HEK293 (cell line): ENCODE measurements at regions not wholly inside any gene's neighbourhood (a gene's known extent, or its start where the extent isn't known, plus 50 kb on each side); places are given as distances from the start of the nearest gene placed in this dataset.

Experiments used
- ZNF184 ChIP-seq: fragments of 450-650 bp; IDR thresholded peaks from 2 replicates; pipeline ENCODE4 v1.5.1; 2018; ENCODE audit warnings: missing biosample characterization, mild to moderate bottlenecking, missing genetic modification characterization
- ZNF266 ChIP-seq: fragments of 450-650 bp; formaldehyde crosslinking; IDR thresholded peaks from 2 replicates; pipeline ENCODE4 v1.5.1; 2016; ENCODE audit warnings: missing biosample characterization, missing genetic modification characterization, low read depth
- ZNF629 ChIP-seq: fragments of 450-650 bp; formaldehyde crosslinking; IDR thresholded peaks from 2 replicates; pipeline ENCODE4 v1.5.1; 2017; ENCODE audit warnings: missing biosample characterization, missing genetic modification characterization
- ZNF776 ChIP-seq: fragments of 450-650 bp; formaldehyde crosslinking; IDR thresholded peaks from 2 replicates; pipeline ENCODE4 v1.5.0; 2017; ENCODE audit warnings: missing biosample characterization, missing genetic modification characterization, borderline replicate concordance
- TF ChIP-seq, protein P1 (sequence below): fragments of 450-650 bp; formaldehyde crosslinking; IDR thresholded peaks from 2 replicates; pipeline ENCODE4 v1.5.1; 2016; ENCODE audit warnings: missing biosample characterization, missing genetic modification characterization
- TF ChIP-seq, protein P2 (sequence below): fragments of 450-650 bp; formaldehyde crosslinking; IDR thresholded peaks from 2 replicates; pipeline ENCODE4 v1.5.1; 2016; ENCODE audit warnings: missing biosample characterization, missing genetic modification characterization
- TF ChIP-seq, protein P3 (sequence below): fragments of 450-650 bp; formaldehyde crosslinking; conservative IDR thresholded peaks from 2 replicates; pipeline ENCODE4 v1.5.1; 2016; ENCODE audit warnings: low read depth, missing biosample characterization, missing genetic modification characterization

DNA sequence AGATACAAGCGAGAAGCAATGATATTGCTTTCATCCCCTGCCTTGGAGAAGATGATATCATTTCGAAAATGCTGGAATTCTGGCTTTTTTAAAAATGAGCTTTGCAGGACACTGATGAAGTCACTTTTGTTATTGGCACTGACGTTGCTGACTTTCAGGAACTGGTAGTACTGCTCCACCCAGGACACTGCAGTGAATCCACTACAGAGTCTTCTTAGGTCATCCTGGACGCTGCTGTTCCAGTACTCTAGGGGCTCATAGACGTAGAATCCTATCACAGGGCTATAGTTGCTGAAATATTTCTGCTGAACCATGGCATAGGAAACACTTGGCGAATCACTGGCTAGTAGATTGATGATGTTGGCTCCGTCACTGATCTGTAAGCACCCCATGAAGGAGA, 97.2 kb downstream of the OPN5 start:
- TF ChIP-seq ZNF776 (tag by site-specific recombination) (no peak), ZNF266 (tag by site-specific recombination) (no peak), ZNF184 (tag by site-specific recombination) (no peak), ZNF629 (tag by site-specific recombination) (no peak)
- TF ChIP-seq, protein P1, sequence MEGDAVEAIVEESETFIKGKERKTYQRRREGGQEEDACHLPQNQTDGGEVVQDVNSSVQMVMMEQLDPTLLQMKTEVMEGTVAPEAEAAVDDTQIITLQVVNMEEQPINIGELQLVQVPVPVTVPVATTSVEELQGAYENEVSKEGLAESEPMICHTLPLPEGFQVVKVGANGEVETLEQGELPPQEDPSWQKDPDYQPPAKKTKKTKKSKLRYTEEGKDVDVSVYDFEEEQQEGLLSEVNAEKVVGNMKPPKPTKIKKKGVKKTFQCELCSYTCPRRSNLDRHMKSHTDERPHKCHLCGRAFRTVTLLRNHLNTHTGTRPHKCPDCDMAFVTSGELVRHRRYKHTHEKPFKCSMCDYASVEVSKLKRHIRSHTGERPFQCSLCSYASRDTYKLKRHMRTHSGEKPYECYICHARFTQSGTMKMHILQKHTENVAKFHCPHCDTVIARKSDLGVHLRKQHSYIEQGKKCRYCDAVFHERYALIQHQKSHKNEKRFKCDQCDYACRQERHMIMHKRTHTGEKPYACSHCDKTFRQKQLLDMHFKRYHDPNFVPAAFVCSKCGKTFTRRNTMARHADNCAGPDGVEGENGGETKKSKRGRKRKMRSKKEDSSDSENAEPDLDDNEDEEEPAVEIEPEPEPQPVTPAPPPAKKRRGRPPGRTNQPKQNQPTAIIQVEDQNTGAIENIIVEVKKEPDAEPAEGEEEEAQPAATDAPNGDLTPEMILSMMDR = no peak
- TF ChIP-seq, protein P2, sequence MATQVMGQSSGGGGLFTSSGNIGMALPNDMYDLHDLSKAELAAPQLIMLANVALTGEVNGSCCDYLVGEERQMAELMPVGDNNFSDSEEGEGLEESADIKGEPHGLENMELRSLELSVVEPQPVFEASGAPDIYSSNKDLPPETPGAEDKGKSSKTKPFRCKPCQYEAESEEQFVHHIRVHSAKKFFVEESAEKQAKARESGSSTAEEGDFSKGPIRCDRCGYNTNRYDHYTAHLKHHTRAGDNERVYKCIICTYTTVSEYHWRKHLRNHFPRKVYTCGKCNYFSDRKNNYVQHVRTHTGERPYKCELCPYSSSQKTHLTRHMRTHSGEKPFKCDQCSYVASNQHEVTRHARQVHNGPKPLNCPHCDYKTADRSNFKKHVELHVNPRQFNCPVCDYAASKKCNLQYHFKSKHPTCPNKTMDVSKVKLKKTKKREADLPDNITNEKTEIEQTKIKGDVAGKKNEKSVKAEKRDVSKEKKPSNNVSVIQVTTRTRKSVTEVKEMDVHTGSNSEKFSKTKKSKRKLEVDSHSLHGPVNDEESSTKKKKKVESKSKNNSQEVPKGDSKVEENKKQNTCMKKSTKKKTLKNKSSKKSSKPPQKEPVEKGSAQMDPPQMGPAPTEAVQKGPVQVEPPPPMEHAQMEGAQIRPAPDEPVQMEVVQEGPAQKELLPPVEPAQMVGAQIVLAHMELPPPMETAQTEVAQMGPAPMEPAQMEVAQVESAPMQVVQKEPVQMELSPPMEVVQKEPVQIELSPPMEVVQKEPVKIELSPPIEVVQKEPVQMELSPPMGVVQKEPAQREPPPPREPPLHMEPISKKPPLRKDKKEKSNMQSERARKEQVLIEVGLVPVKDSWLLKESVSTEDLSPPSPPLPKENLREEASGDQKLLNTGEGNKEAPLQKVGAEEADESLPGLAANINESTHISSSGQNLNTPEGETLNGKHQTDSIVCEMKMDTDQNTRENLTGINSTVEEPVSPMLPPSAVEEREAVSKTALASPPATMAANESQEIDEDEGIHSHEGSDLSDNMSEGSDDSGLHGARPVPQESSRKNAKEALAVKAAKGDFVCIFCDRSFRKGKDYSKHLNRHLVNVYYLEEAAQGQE (tag by site-specific recombination) = no peak
- TF ChIP-seq, protein P3, sequence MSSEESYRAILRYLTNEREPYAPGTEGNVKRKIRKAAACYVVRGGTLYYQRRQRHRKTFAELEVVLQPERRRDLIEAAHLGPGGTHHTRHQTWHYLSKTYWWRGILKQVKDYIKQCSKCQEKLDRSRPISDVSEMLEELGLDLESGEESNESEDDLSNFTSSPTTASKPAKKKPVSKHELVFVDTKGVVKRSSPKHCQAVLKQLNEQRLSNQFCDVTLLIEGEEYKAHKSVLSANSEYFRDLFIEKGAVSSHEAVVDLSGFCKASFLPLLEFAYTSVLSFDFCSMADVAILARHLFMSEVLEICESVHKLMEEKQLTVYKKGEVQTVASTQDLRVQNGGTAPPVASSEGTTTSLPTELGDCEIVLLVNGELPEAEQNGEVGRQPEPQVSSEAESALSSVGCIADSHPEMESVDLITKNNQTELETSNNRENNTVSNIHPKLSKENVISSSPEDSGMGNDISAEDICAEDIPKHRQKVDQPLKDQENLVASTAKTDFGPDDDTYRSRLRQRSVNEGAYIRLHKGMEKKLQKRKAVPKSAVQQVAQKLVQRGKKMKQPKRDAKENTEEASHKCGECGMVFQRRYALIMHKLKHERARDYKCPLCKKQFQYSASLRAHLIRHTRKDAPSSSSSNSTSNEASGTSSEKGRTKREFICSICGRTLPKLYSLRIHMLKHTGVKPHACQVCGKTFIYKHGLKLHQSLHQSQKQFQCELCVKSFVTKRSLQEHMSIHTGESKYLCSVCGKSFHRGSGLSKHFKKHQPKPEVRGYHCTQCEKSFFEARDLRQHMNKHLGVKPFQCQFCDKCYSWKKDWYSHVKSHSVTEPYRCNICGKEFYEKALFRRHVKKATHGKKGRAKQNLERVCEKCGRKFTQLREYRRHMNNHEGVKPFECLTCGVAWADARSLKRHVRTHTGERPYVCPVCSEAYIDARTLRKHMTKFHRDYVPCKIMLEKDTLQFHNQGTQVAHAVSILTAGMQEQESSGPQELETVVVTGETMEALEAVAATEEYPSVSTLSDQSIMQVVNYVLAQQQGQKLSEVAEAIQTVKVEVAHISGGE (tag by site-specific recombination) = no peak
